ENCODE measurements at regions not wholly inside any gene's neighbourhood (a gene's known extent, or its start where the extent isn't known, plus 50 kb on each side); places are given as distances from the start of the nearest gene placed in this dataset.

DNA sequence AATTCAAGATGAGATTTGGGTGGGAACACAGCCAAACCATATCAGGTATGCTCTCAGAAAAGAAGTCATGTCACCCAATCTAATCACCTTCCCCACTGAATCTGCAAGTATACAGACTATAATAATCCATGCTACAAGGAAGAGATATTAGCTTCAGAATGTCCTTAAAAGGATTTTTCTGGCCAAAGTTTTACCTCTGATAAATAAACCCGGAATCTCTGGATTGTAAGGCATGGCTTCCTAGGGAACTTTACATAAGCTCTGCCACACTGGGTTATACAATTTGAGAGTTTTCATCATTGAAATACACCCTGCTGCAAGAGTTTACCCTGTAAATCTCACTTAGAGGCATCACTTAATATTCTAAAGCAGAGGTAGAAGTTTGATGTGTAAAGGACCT is 330.5 kb upstream of the KCNMB2 start:
- TF ChIP-seq SIN3A (IDR thresholded peaks at IDR 0.05; ENCODE audit: borderline replicate concordance, insufficient read depth, low read length): no peak
- TF ChIP-seq POLR2AphosphoS5 (IDR thresholded peaks at IDR 0.05; ENCODE audit: low read depth, low read length): no peak
- TF ChIP-seq, protein P1, sequence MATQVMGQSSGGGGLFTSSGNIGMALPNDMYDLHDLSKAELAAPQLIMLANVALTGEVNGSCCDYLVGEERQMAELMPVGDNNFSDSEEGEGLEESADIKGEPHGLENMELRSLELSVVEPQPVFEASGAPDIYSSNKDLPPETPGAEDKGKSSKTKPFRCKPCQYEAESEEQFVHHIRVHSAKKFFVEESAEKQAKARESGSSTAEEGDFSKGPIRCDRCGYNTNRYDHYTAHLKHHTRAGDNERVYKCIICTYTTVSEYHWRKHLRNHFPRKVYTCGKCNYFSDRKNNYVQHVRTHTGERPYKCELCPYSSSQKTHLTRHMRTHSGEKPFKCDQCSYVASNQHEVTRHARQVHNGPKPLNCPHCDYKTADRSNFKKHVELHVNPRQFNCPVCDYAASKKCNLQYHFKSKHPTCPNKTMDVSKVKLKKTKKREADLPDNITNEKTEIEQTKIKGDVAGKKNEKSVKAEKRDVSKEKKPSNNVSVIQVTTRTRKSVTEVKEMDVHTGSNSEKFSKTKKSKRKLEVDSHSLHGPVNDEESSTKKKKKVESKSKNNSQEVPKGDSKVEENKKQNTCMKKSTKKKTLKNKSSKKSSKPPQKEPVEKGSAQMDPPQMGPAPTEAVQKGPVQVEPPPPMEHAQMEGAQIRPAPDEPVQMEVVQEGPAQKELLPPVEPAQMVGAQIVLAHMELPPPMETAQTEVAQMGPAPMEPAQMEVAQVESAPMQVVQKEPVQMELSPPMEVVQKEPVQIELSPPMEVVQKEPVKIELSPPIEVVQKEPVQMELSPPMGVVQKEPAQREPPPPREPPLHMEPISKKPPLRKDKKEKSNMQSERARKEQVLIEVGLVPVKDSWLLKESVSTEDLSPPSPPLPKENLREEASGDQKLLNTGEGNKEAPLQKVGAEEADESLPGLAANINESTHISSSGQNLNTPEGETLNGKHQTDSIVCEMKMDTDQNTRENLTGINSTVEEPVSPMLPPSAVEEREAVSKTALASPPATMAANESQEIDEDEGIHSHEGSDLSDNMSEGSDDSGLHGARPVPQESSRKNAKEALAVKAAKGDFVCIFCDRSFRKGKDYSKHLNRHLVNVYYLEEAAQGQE (IDR thresholded peaks at IDR 0.05; ENCODE audit: insufficient read depth in 1 of 2, low read depth in 2 of 2, low read length in 2 of 2): no peak
- TF ChIP-seq TAF1 (IDR thresholded peaks at IDR 0.05; ENCODE audit: borderline replicate concordance, insufficient read depth, low read length): no peak

DNA sequence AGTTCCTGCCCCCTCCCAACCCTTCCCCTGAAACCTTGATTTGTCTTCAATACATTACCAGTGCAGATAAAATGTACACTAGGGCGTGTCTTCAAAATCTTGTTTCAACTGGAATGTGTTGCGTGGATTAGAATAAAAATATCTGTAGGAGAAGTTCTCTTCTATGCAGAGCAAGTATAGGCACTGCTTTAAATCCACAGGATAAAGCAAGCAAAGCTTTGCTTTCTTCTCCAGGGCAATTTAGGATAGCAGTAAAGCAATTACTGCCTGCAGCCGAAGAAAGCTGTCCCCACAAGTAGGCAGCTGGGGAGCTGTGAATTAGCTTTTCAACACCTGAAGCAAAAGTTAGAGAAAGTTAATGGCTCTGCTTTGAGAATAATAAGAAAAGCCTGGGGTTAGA is 329.7 kb upstream of the KCNMB2 start:
- TF ChIP-seq, protein P1 (IDR thresholded peaks at IDR 0.05; ENCODE audit: insufficient read depth in 1 of 2, low read depth in 2 of 2, low read length in 2 of 2): no peak
- TF ChIP-seq TAF1 (IDR thresholded peaks at IDR 0.05; ENCODE audit: borderline replicate concordance, insufficient read depth, low read length) (no peak), FOXP2 (optimal IDR thresholded peaks at IDR 0.05; ENCODE audit: borderline replicate concordance, extremely low read depth, extremely low read length, insufficient read depth) (no peak), SIN3A (IDR thresholded peaks at IDR 0.05; ENCODE audit: borderline replicate concordance, insufficient read depth, low read length) (no peak), POLR2AphosphoS5 (IDR thresholded peaks at IDR 0.05; ENCODE audit: low read depth, low read length) (no peak)

DNA sequence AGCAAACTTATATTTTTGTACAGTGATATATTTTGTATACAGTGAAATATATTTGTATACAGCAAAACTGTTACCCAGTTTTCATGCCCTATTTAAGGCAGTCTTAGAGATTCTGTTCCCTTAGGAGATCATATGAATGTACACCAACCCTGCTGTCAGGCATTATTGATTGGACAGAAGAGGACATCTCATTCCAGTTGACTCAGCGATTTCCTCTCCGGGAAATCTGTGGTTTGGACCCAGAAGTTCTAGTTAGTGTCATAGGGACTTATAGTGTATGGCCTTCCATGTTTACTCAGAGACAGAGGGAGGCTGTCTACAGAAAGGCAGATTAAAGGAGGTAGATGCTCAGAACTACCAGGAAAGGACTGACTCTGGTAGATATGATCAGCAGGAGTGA is 318.8 kb upstream of the KCNMB2 start:
- no peak for TF ChIP-seq TAF1 (IDR thresholded peaks at IDR 0.05; ENCODE audit: borderline replicate concordance, insufficient read depth, low read length)
- TF ChIP-seq, protein P1 (IDR thresholded peaks at IDR 0.05; ENCODE audit: insufficient read depth in 1 of 2, low read depth in 2 of 2, low read length in 2 of 2): no peak
- TF ChIP-seq FOXP2 (optimal IDR thresholded peaks at IDR 0.05; ENCODE audit: borderline replicate concordance, extremely low read depth, extremely low read length, insufficient read depth): no peak
- TF ChIP-seq POLR2AphosphoS5 (IDR thresholded peaks at IDR 0.05; ENCODE audit: low read depth, low read length): no peak
- TF ChIP-seq SIN3A (IDR thresholded peaks at IDR 0.05; ENCODE audit: borderline replicate concordance, insufficient read depth, low read length): no peak

DNA sequence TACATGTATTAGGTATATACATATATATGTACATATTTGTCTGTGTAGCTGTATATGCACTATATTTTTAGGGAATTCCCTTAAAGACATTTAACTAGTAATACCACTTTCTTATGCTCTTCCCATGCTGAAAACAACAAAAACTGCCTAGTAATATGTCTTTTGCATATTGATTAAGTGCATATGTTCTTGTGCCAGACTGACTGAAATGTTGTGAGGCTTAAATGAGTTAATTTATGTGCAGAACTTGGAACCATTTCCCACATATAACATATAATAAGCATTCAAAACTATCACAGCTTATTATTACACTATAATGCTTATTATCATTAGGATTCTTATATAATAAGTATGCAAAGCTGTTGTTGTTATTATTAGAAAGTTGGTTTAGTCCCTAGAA is 318.0 kb upstream of the KCNMB2 start:
- TF ChIP-seq, protein P1 (IDR thresholded peaks at IDR 0.05; ENCODE audit: insufficient read depth in 1 of 2, low read depth in 2 of 2, low read length in 2 of 2): no peak
- TF ChIP-seq SIN3A (IDR thresholded peaks at IDR 0.05; ENCODE audit: borderline replicate concordance, insufficient read depth, low read length) (no peak), TAF1 (IDR thresholded peaks at IDR 0.05; ENCODE audit: borderline replicate concordance, insufficient read depth, low read length) (no peak), FOXP2 (optimal IDR thresholded peaks at IDR 0.05; ENCODE audit: borderline replicate concordance, extremely low read depth, extremely low read length, insufficient read depth) (no peak), POLR2AphosphoS5 (IDR thresholded peaks at IDR 0.05; ENCODE audit: low read depth, low read length) (no peak)

DNA sequence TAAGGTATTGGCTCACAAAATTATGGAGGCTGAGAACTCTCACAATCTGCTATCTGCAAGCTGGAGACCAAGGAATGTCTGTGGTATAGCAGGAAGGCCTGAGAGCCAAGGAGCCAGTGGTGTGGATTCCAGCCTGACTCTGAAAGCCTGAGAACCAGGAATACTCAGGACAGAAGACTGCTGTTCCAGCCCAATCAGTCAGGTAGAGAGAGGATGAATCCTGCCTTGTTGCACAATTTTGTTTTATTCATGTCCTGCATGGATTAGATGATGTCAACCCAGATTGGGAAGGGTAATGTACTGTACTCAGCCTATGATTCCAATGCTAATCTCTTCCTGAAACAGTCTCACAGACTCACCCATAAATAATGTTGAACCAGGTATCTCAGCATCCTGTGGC is 312.4 kb upstream of the KCNMB2 start:
- TF ChIP-seq TAF1 (IDR thresholded peaks at IDR 0.05; ENCODE audit: borderline replicate concordance, insufficient read depth, low read length) (no peak), SIN3A (IDR thresholded peaks at IDR 0.05; ENCODE audit: borderline replicate concordance, insufficient read depth, low read length) (no peak)
- TF ChIP-seq, protein P1 (IDR thresholded peaks at IDR 0.05; ENCODE audit: insufficient read depth in 1 of 2, low read depth in 2 of 2, low read length in 2 of 2): no peak
